ENCODE measurements at regions not wholly inside any gene's neighbourhood (a gene's known extent, or its start where the extent isn't known, plus 50 kb on each side); places are given as distances from the start of the nearest gene placed in this dataset.
A peak's percentile ranks its signal among the peaks of the same experiment; 100 is the strongest.

GRCh38 chr10:36194276-36194675 is 552.2 kb upstream of the FZD8 start:
- DNase-seq (ENCODE audit: insufficient read length, low spot score) (no peak), FAIRE-seq (no peak)
- no peak for TF ChIP-seq POLR2A (IDR thresholded peaks at IDR 0.05; ENCODE audit: low read depth, low read length)

DNA sequence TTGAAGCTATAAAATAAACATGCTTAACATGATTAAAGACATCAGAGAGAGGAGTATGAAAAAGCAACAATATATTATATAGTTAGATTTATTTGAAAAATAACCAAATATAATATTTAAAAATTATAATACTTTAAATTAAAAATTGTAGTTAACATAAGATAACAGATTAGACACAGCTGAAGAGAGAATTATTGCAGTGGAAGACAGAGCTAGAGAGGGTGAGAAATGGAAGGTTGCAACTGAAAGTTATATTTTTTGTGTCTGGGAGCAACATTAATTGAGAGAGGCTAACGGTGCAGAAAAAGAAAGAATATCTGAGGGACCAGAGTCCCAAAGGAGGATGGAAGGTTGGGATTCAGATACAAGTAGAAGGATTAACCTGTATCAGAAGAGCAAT is 548.9 kb upstream of the FZD8 start:
- TF ChIP-seq POLR2A (IDR thresholded peaks at IDR 0.05; ENCODE audit: low read depth, low read length) = no peak
- FAIRE-seq (no peak), DNase-seq (ENCODE audit: insufficient read length, low spot score) (no peak)

- DNase-seq (ENCODE audit: insufficient read length, low spot score) (no peak), FAIRE-seq (no peak)
- TF ChIP-seq POLR2A (IDR thresholded peaks at IDR 0.05; ENCODE audit: low read depth, low read length) = no peak
These were observed 546.4 kb upstream of the FZD8 start for GRCh38 chr10:36188461-36188860.

GRCh38 chr10:36188080-36188453 is 546.0 kb upstream of the FZD8 start:
- no peak for FAIRE-seq
- TF ChIP-seq POLR2A (IDR thresholded peaks at IDR 0.05; ENCODE audit: low read depth, low read length) = no peak
- no peak for DNase-seq (ENCODE audit: insufficient read length, low spot score)

DNA sequence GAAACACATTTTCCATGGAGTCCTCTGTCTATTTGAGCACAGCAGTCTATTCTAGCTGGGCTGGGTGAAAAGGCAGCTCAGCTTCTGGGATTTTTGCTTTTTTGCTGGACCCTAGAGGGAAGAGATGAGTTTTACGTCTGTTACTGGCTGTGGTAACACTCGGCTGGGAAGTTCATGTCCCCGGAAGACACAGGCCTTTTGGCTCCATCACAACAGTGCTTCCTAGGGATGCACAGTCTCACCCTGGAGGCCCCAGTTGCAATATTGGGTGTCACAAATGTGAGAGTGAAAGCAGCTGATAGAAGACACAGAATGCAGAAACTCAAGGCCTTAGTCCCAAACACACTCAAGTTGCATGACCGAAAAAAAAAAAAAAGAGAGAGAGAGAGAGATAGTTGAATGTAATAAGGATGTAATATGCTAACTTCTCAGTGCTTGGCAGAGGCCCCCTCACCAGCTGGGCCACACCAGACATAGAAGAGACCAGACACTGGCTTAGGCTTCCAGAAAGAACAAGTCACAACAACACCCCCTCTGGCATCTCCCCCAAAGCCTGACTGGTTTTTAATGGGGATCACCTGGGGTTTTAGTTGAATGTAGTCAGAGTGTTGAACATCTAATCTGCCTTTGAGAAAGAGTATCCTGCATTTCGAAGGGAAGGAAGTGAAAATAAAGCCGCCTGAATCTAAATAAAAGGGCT is 545.4 kb upstream of the FZD8 start:
- DNase-seq (ENCODE audit: insufficient read length, low spot score) = no peak
- no peak for TF ChIP-seq POLR2A (IDR thresholded peaks at IDR 0.05; ENCODE audit: low read depth, low read length)
- FAIRE-seq = no peak

DNA sequence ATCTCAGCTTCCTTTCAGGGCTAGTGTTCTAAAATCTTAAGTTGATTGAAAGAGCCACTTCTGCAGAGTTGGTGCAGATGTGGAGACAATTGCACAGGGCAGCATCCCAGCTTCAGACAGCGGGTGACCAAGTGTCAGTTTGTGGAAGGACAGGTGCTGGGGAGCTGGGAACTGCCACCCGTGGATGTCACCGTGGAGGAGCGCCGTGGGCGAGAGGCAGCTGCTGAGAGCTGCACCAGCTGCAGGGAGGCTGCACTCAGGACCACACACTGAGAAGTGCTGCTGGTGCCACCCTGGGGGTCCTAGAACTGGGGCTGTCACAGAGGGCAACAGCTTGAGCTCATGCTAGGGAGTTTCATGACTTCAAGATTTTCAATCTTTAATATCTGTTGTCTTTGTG is 543.0 kb upstream of the FZD8 start:
- no peak for DNase-seq (ENCODE audit: insufficient read length, low spot score)
- no peak for FAIRE-seq

DNA sequence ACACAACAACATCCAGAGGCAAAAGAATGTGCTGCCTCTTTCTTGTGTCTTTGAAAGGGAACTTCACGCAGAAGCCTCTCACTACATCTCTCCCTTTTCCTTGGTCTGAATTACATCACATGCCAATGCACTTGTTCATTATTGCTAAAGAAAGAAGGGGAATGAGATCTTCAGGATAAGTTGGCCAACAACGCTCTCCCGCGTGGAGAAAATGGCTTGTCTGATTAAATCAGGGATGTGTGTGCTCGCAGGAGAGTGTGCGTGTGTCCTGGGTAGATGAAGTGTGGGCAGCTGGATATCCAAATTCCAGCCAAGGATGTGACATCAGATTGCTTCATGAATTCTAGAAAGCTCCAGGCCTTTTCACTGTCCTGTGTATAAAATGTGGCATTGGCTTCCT is 541.6 kb upstream of the FZD8 start:
- no peak for TF ChIP-seq POLR2A (IDR thresholded peaks at IDR 0.05; ENCODE audit: low read depth, low read length)
- FAIRE-seq = no peak
- DNase-seq (ENCODE audit: insufficient read length, low spot score) = no peak

More for the DNA sequence above, 543.0 kb upstream of the FZD8 start:
- TF ChIP-seq POLR2A (IDR thresholded peaks at IDR 0.05; ENCODE audit: low read depth, low read length) = no peak

- TF ChIP-seq POLR2A (IDR thresholded peaks at IDR 0.05; ENCODE audit: low read depth, low read length) = no peak
- no peak for DNase-seq (ENCODE audit: insufficient read length, low spot score)
- no peak for FAIRE-seq
These were observed 541.0 kb upstream of the FZD8 start for GRCh38 chr10:36183056-36183455.

DNA sequence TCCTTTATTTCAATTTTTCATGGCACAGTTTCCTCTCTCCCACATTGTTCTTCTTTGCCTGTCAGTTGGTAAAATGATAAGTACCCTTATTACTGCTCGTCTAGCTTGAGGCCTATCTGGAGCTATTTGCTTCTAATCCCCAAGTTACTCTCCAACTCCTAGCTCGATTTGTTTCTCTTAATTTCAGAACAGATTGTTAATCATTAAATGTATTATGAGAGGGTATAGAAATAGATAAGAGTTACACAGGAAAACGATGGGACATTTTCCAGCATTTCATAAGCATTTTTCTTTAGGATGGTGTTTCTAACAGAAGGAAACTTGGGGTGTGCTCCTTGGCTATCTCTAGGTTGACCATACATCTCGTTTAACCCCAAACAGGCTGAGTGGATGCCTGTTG is 540.5 kb upstream of the FZD8 start:
- no peak for TF ChIP-seq POLR2A (IDR thresholded peaks at IDR 0.05; ENCODE audit: low read depth, low read length)
- FAIRE-seq (no peak), DNase-seq (ENCODE audit: insufficient read length, low spot score) (no peak)

- TF ChIP-seq POLR2A (IDR thresholded peaks at IDR 0.05; ENCODE audit: low read depth, low read length) = no peak
- DNase-seq (ENCODE audit: insufficient read length, low spot score) (no peak), FAIRE-seq (no peak)
These were observed 540.1 kb upstream of the FZD8 start for GRCh38 chr10:36182179-36182566.

- TF ChIP-seq POLR2A (IDR thresholded peaks at IDR 0.05; ENCODE audit: low read depth, low read length) = no peak
- DNase-seq (ENCODE audit: insufficient read length, low spot score) (no peak), FAIRE-seq (no peak)
These were observed 539.5 kb upstream of the FZD8 start for GRCh38 chr10:36181426-36182178.

GRCh38 chr10:36178616-36179015 is 536.5 kb upstream of the FZD8 start:
- TF ChIP-seq POLR2A (IDR thresholded peaks at IDR 0.05; ENCODE audit: low read depth, low read length) = no peak
- DNase-seq (ENCODE audit: insufficient read length, low spot score) (no peak), FAIRE-seq (no peak)

DNA sequence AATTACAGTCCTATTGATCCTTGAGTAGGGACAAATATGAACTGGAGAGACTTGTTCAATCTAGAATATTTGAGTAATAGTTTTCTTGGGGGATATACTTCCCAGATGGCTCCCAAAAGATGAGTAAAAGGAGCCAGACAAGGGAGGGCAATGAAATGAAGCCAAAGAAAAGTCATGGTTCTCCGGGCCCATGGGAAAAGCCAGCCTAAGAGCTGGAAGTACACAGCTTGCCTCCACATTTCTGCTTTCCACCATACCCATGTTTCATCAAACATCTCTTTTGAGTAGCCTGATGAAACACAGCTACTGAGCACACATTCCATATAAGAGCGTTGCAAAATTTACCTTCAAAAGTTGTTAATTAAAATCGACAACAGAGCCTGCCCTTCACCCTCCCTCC is 535.0 kb upstream of the FZD8 start:
- DNase-seq (ENCODE audit: insufficient read length, low spot score) (no peak), FAIRE-seq (no peak)
- no peak for TF ChIP-seq POLR2A (IDR thresholded peaks at IDR 0.05; ENCODE audit: low read depth, low read length)

- FAIRE-seq = no peak
- no peak for TF ChIP-seq POLR2A (IDR thresholded peaks at IDR 0.05; ENCODE audit: low read depth, low read length)
These were observed 533.9 kb upstream of the FZD8 start for GRCh38 chr10:36175954-36176353.

GRCh38 chr10:36173364-36173763 is 531.3 kb upstream of the FZD8 start:
- no peak for TF ChIP-seq POLR2A (IDR thresholded peaks at IDR 0.05; ENCODE audit: low read depth, low read length)
- FAIRE-seq (peak; percentile 81), DNase-seq (ENCODE audit: insufficient read length, low spot score) (no peak)

More at GRCh38 chr10:36175954-36176353, 533.9 kb upstream of the FZD8 start:
- DNase-seq (ENCODE audit: insufficient read length, low spot score) = no peak
